Stimulated activated CD4-positive, alpha-beta T cell treated with anti-CD3 and anti-CD28 coated beads, TNF-alpha, amount 100 ng/mL, for 1 hour (primary cell): ENCODE measurements at regions not wholly inside any gene's neighbourhood (a gene's known extent, or its start where the extent isn't known, plus 50 kb on each side); places are given as distances from the start of the nearest gene placed in this dataset.
"Not testable (repeated sequence)": the region's sequence is repeated elsewhere in the genome, so short reads cannot be mapped to it uniquely, and the experiment has no call there.

ENCODE experiments used
- DNase-seq, 3 donors: peaks; one replicate each; pipeline ENCODE4 v3.0.0-alpha.2; 2020; ENCODE audit warnings: low read depth in 3 of 3, low spot score in 1 of 3

- DNase-seq = no peak
These were observed 371.9 kb downstream of the RAD51AP2 start for GRCh38 chr2:17146358-17146757.

DNA sequence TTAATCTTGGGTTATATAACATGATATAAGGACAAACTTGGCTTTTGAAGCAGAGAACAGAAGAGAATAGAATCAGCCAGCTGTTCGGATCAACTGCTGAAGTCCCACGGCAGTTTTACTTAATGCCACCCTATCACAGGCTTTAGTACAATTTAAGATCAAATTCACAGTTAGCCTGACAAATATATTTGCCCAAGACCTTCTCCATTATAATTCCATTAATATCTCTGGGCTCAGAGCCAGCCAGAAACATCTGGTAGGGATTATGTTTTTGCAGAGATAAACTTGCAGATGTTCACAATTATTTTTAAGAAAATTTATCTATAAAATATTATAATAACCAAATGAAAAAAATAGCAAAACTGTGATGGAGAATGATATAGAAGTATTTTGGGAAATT is 381.4 kb downstream of the RAD51AP2 start:
- DNase-seq = no peak

GRCh38 chr2:17136231-17136630 is 382.0 kb downstream of the RAD51AP2 start:
- no peak for DNase-seq

GRCh38 chr2:17135619-17136018 is 382.6 kb downstream of the RAD51AP2 start:
- DNase-seq = no peak

- DNase-seq = no peak
These were observed 385.1 kb downstream of the RAD51AP2 start for GRCh38 chr2:17133052-17133671.

DNA sequence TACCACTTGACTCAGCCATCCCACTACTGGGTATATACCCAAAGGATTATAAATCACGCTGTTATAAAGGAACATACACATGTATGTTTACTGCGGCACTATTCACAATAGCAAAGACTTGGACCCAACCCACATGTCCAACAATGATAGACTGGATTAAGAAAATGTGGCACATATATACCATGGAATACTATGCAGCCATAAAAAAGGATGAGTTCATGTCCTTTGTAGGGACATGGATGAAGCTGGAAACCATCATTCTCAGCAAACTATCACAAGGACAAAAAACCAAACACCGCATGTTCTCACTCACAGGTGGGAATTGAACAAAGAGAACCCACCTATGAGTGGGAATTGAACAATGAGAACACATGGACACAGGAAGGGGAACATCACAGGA is 387.6 kb downstream of the RAD51AP2 start:
- DNase-seq = not testable (repeated sequence)

GRCh38 chr2:17125989-17126620 is 392.1 kb downstream of the RAD51AP2 start:
- no peak for DNase-seq

DNA sequence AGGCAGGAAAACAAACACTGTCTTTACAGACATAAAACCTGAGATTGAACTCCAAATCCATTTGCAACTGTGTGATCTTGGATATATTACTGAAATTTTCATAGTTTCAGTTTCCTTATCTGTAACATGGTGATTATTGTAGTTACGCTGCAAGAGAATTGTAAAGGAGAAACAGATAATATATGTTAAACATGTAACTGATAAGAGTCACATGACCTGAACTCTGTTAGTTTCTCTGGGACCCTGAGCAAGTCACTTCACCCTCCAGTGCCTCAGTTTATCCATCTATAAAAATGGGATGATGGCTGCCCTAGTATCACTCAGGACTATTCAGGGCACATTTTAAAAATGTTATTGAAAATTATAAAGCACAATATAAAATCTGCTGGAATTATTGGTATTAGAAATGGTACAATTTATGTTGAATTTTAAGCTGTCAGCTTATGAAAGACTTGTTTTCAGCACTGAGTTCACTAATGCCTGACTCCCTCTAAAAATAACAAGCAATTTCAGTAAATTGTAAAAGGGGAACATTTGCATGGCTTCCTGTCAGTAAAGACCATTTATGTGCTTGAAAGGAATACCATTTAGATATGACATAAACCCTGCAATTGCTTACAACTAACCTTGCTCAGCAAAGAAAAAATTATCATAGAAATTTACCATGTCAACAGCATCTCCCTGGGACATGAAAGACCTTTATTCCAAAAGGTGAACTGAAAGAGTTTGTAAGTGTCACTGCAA is 393.5 kb downstream of the RAD51AP2 start:
- no peak for DNase-seq

GRCh38 chr2:17122887-17123501 is 395.2 kb downstream of the RAD51AP2 start:
- no peak for DNase-seq

DNA sequence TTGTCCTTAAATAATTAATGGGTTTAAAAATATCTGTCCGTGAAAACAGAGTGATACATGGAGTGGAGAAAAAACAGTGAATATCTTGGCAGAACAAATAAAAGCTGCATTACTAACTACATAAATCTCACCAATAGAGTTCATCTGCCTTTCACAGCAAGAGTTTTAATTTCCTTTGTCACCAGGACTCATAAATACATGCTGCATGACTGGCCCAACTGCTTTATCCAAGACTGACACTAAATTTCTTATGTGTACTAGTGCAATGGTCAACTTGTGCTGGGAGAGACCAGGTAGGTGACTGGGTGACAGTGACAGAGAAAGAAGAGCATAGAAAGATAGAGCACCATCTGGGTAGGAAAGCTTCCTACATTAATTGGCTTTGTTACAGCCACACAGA is 402.8 kb downstream of the RAD51AP2 start:
- DNase-seq = no peak

- DNase-seq = no peak
These were observed 403.2 kb downstream of the RAD51AP2 start for GRCh38 chr2:17115042-17115441.

DNA sequence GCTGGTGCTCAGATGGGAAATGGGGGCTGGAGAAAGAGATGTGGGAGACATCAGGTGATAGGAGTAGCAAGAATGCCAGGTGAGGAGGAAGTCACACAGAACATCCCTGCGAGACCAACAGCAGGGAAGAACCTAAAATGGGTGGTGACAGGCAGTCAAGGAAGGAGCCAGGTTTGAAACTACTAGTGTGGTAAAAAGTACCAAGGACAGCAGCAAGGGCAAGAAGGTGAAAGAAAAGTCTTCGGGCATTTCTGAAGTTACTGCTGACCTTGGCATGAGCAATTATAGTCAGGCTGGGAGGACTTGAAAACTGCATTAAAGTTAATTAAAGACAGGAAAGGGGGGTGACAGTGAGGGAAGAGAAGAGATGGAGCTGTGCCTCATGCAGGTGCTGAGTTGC is 410.4 kb downstream of the RAD51AP2 start:
- DNase-seq = no peak

GRCh38 chr2:17107151-17107550 is 411.1 kb downstream of the RAD51AP2 start:
- DNase-seq = no peak

- DNase-seq = no peak
These were observed 411.8 kb downstream of the RAD51AP2 start for GRCh38 chr2:17106418-17106817.

DNA sequence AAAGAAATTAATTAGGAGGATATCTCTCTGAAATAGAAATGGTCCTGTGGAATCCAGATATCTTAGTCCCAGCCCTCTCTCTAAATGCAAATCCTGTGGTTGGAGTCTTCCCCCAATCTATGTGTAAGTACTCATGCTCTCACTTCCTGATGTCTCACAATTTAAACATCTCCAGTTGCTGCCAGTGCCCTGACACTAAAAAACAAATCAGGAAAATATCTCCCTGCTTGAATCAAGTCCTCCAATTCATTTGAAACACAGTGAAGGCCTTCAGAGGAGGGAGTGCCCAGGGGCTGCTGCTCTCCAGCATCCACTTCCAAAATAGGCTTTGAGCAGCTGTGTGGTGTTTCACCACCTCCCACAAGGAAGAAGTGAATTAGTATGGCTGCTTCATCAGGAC is 413.8 kb downstream of the RAD51AP2 start:
- DNase-seq = no peak

DNA sequence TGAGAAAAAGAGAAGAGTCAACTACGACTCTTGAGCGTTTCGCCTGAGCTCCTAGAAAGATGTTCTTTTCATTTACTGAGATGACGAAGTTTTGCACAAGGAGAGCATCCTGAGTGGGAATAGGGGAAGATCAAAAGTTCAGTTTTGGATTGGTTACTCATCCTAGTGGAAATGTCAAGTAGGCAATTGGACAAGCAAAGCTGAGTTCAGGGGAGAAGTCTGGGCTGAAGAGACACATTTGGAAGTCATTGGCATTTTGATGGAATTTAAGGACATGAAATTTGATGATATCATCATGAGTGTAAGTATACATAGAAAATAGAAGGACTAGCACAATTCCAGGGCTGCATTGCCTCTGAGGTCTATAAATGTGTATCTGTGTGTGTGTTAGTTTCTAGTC is 416.6 kb downstream of the RAD51AP2 start:
- no peak for DNase-seq

- DNase-seq = no peak
These were observed 417.1 kb downstream of the RAD51AP2 start for GRCh38 chr2:17101091-17101490.

DNA sequence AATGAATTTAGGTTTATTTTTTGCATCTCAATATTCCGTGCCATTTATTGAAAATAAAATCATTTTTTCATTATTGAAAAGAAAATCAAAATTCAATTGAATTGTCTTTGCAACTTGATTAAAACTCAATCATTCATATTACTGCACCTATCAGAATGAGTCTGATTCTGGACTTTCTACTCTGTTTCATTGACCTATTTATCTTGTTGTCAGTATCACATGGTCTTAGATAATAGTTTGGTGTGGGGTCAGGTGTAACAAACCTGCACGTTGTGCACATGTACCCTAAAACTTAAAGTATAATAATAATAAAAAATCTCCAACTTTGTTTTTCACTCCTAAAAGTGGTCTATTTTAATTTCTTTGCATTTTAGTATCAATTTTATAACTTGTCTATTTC is 422.9 kb downstream of the RAD51AP2 start:
- no peak for DNase-seq

DNA sequence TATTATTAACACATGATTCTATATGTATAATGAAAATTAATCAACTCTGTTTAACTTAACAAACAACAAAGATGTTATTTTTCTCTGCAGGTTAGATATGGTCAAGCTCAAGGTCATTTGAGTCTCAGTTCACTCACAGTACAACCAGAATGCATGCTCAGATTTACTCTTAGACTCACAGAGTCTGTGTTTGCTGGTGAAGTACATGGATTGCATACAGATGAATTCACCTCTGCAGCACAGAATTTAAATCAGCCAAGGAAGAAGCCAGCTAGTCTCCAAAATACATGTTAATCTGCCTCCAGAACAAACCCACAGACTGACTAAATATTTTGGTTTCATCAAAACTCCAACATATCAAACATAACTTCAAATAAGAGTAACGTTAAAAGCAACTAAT is 424.5 kb downstream of the RAD51AP2 start:
- DNase-seq = no peak

DNA sequence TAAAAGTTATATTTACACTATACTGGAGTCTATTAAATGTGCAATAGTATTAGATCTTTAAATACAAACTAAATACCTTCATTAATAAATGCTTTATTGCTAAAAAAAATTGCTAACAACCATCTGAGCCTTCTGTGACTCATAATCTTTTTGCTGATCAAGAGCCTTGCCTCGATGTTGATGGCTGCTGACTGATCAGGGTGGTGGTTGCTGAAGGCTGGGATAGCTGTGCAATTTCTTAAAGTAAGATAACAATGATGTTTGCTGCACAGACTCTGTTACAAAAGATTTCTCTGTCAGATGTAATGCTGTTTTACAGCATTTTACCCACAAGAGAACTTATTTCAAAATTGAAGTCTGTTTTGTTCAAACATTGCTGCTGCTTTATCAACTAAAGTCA is 421.4 kb upstream of the CYRIA start:
- DNase-seq = no peak

DNA sequence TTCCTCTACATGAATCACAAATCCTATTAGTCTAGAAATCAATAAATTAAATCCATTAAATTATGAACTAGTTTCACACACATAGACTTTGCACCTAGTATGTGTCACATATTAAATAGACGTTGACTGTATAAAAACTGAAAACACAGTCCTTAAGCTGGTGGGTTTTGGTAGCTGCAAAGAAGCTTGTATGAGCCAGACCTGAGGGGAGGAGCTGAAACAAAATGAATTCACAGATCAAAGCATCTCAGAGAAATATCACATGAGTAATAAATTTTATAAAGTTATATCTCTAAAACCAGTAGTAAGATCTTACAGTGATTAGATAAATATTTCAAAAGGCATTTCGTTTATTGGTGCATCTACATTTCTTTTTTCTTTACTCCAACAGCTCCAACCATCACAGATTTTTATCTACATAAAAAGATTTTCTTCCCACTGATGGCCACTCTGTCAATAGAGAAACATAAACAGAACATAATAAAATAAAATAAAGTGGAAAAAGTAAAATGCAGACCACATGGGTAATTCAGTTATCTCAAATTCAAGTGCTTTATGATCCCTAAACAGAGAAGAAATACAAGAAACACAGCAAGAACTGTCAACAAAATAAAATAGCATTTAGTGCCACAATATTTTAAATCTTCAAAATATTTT is 420.0 kb upstream of the CYRIA start:
- no peak for DNase-seq

DNA sequence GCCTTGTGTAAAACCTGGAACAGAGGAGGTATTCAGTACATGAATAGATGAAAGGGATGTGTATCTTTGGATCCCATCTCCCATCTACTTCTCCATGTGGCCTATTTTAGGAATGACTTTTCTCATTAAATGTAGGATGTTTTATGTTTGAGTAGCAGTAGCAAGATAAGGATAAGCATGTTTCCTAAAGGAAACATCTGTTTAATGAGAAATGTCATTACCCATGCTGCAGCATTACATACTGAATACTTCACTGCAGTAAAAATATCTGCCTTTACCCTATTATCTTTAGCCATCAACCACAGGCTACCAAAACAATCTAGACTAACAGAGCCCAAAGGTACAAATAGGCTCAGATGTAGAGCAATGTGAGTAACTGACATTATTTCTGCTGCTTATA is 419.2 kb upstream of the CYRIA start:
- no peak for DNase-seq
